WTC11 (cell line): ENCODE measurements at regions not wholly inside any gene's neighbourhood (a gene's known extent, or its start where the extent isn't known, plus 50 kb on each side); places are given as distances from the start of the nearest gene placed in this dataset.

Experiments used
- CTCF ChIP-seq: fragments of 200-600 bp; IDR thresholded peaks from 2 replicates; pipeline ENCODE4 v1.8.0; 2022; ENCODE audit warnings: antibody characterized with exemption
- E2F1 ChIP-seq: sonication (generic); formaldehyde crosslinking; IDR thresholded peaks from 2 replicates; pipeline ENCODE4 v1.8.0; 2022; ENCODE audit warnings: mild to moderate bottlenecking, missing genetic modification reagents
- E2F5 ChIP-seq: sonication (generic); formaldehyde crosslinking; IDR thresholded peaks from 2 replicates; pipeline ENCODE4 v1.8.1; 2022; ENCODE audit warnings: mild to moderate bottlenecking, moderate library complexity, missing genetic modification reagents
- FOXP1 ChIP-seq: sonication (generic); formaldehyde crosslinking; IDR thresholded peaks from 2 replicates; pipeline ENCODE4 v1.8.0; 2022; ENCODE audit warnings: missing genetic modification reagents, mild to moderate bottlenecking, moderate library complexity, borderline replicate concordance
- PRRX2 ChIP-seq: fragments of 250-450 bp; sonication (Bioruptor Pico); IDR thresholded peaks from 2 replicates; pipeline ENCODE4 v1.8.0; 2021; ENCODE audit warnings: mild to moderate bottlenecking
- USF2 ChIP-seq: sonication (generic); formaldehyde crosslinking; IDR thresholded peaks from 2 replicates; pipeline ENCODE4 v1.8.1; 2023; ENCODE audit warnings: mild to moderate bottlenecking, missing genetic modification reagents, moderate library complexity
- ZBTB21 ChIP-seq: sonication (generic); formaldehyde crosslinking; IDR thresholded peaks from 2 replicates; pipeline ENCODE4 v1.8.1; 2023; ENCODE audit warnings: mild to moderate bottlenecking, missing genetic modification reagents, borderline replicate concordance
- ZNF263 ChIP-seq: sonication (generic); formaldehyde crosslinking; IDR thresholded peaks from 2 replicates; pipeline ENCODE4 v1.8.1; 2022; ENCODE audit warnings: low read depth, mild to moderate bottlenecking, moderate library complexity, missing genetic modification reagents
- TF ChIP-seq, protein P1 (sequence below): sonication (generic); formaldehyde crosslinking; IDR thresholded peaks from 2 replicates; pipeline ENCODE4 v1.8.0; 2022; ENCODE audit warnings: mild to moderate bottlenecking, missing genetic modification reagents

GRCh38 chr1:187092104-187092503 is 263.4 kb downstream of the PLA2G4A start:
- TF ChIP-seq E2F1 (CRISPR knock-in tag) (no peak), ZBTB21 (CRISPR knock-in tag) (no peak), PRRX2 (CRISPR knock-in tag) (no peak), E2F5 (CRISPR knock-in tag) (no peak), ZNF263 (CRISPR knock-in tag) (no peak), FOXP1 (no peak), CTCF (no peak), USF2 (no peak)
- TF ChIP-seq, protein P1, sequence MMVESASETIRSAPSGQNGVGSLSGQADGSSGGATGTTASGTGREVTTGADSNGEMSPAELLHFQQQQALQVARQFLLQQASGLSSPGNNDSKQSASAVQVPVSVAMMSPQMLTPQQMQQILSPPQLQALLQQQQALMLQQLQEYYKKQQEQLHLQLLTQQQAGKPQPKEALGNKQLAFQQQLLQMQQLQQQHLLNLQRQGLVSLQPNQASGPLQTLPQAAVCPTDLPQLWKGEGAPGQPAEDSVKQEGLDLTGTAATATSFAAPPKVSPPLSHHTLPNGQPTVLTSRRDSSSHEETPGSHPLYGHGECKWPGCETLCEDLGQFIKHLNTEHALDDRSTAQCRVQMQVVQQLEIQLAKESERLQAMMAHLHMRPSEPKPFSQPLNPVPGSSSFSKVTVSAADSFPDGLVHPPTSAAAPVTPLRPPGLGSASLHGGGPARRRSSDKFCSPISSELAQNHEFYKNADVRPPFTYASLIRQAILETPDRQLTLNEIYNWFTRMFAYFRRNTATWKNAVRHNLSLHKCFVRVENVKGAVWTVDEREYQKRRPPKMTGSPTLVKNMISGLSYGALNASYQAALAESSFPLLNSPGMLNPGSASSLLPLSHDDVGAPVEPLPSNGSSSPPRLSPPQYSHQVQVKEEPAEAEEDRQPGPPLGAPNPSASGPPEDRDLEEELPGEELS (CRISPR knock-in tag): no peak
